CD4-positive, alpha-beta memory T cell (primary cell): ENCODE measurements at regions not wholly inside any gene's neighbourhood (a gene's known extent, or its start where the extent isn't known, plus 50 kb on each side); places are given as distances from the start of the nearest gene placed in this dataset.
A peak's percentile ranks its signal among the peaks of the same experiment; 100 is the strongest.

ENCODE experiments used
- CTCF ChIA-PET: fragments of 350-600 bp; sonication (Branson Sonifier 250); formaldehyde crosslinking; loops from one replicate; lab custom pipeline; 2021; ENCODE audit warnings: inconsistent platforms; ENCODE audit not compliant: partially characterized antibody; lab: Charles Lee
- POLR2A ChIA-PET: fragments of 350-600 bp; sonication (Branson Sonifier 250); formaldehyde crosslinking; loops from one replicate; lab custom pipeline; 2021; ENCODE audit not compliant: partially characterized antibody; lab: Charles Lee
- DNase-seq, 5 donors: peaks; one replicate each; pipeline versions ENCODE4 v3.0.0 to v3.0.0-alpha.2; 2020 to 2022; ENCODE audit warnings: mixed read lengths in 1 of 5
- H3K27ac ChIP-seq: one replicate; pipeline ENCODE4 v1.7.0; 2013; ENCODE audit warnings: low read depth, low read length
- H3K27me3 ChIP-seq: 2 replicates; pipeline ENCODE4 v1.7.0; 2013; ENCODE audit warnings: mild to moderate bottlenecking, low read length, moderate library complexity; ENCODE audit not compliant: insufficient read depth
- H3K36me3 ChIP-seq: 2 replicates; pipeline ENCODE4 v1.7.0; 2013; ENCODE audit warnings: mild to moderate bottlenecking, low read length, moderate library complexity; ENCODE audit not compliant: insufficient read depth
- H3K4me1 ChIP-seq: 2 replicates; pipeline ENCODE4 v1.7.0; 2013; ENCODE audit warnings: mild to moderate bottlenecking, low read length, moderate library complexity; ENCODE audit not compliant: insufficient read depth
- H3K4me3 ChIP-seq, 2 donors: one replicate each; pipeline ENCODE4 v1.7.0; 2013; ENCODE audit warnings: low read length in 2 of 2, mild to moderate bottlenecking in 1 of 2
- H3K9me3 ChIP-seq, 2 donors: one replicate each; pipeline ENCODE4 v1.7.0; 2013; ENCODE audit warnings: low read length in 2 of 2, control low read depth in 1 of 2; ENCODE audit not compliant: control insufficient read depth in 1 of 2
- H3K27ac Mint-ChIP-seq, 7 donors: one replicate each; pipeline ENCODE4 v1.8.0; 2020 to 2021; ENCODE audit warnings: mixed read lengths in 7 of 7, mild to moderate bottlenecking in 6 of 7, inconsistent platforms in 3 of 7, moderate library complexity in 3 of 7
- H3K27me3 Mint-ChIP-seq, 2 donors: one replicate each; pipeline ENCODE4 v1.8.0; 2020 to 2021; ENCODE audit warnings: mixed read lengths in 2 of 2
- H3K36me3 Mint-ChIP-seq, 2 donors: one replicate each; pipeline ENCODE4 v1.8.0; 2020 to 2021; ENCODE audit warnings: mixed read lengths in 2 of 2, inconsistent platforms in 1 of 2, mild to moderate bottlenecking in 1 of 2
- H3K4me1 Mint-ChIP-seq, 4 donors: one replicate each; pipeline ENCODE4 v1.8.0; 2020 to 2021; ENCODE audit warnings: mixed read lengths in 4 of 4, mild to moderate bottlenecking in 1 of 4
- H3K4me3 Mint-ChIP-seq, 8 donors: one replicate each; pipeline ENCODE4 v1.8.0; 2020 to 2021; ENCODE audit warnings: mixed read lengths in 8 of 8, mild to moderate bottlenecking in 7 of 8, moderate library complexity in 6 of 8, inconsistent platforms in 3 of 8
- H3K9me3 Mint-ChIP-seq, 8 donors: one replicate each; pipeline ENCODE4 v1.8.0; 2020 to 2021; ENCODE audit warnings: mixed read lengths in 8 of 8, mild to moderate bottlenecking in 5 of 8, inconsistent platforms in 3 of 8, moderate library complexity in 1 of 8
- intact Hi-C: fragments of 100-400 bp; cut with micrococcal nuclease; formaldehyde crosslinking; loops from one replicate; pipeline ENCODE4 v1.15.1; 2023

GRCh38 chr10:78657163-78657861 is 411.5 kb upstream of the ZMIZ1 start:
- no peaks in the 10 kb centered on the region for H3K27me3 ChIP-seq
- H3K27ac Mint-ChIP-seq = no peak overlapping the region
- no peak overlapping the region for H3K4me3 Mint-ChIP-seq
- intact Hi-C loops = loop anchor here (5.0 to 10.0 kb wide), 2 partner anchors 443 to 540 kb away; no protein-coding TSS in a partner anchor
- ChIA-PET CTCF (interaction anchor here (0.9 to 4.2 kb wide), 9 partner anchors 9 to 610 kb away, joined by 3 to 60 read pairs (median 4); no protein-coding TSS in a partner anchor), POLR2A (interaction anchor here (1.0 kb wide), 1 partner anchor 610 kb away, joined by 4 read pairs; no protein-coding TSS in a partner anchor)
- no peaks in the 10 kb centered on the region for H3K4me1 ChIP-seq
- no peaks in the 10 kb centered on the region for H3K36me3 Mint-ChIP-seq
- H3K36me3 ChIP-seq = no peaks in the 10 kb centered on the region
- no peak overlapping the region for H3K27ac ChIP-seq
- H3K4me3 ChIP-seq = no peak overlapping the region
- DNase-seq = peak; percentile 34 to 48 (median 41)
- H3K4me1 Mint-ChIP-seq = no peaks in the 10 kb centered on the region
- peaks cover 2 to 24% of the 10 kb centered on the region in 2 donors for H3K27me3 Mint-ChIP-seq
- H3K9me3 ChIP-seq = no peaks in the 10 kb centered on the region
- no peaks in the 10 kb centered on the region for H3K9me3 Mint-ChIP-seq

- no peaks in the 10 kb centered on the region for H3K36me3 ChIP-seq
- Mint-ChIP-seq H3K27me3 (peaks cover 3 to 25% of the 10 kb centered on the region in 2 donors), H3K4me1 (no peaks in the 10 kb centered on the region), H3K4me3 (no peak overlapping the region), H3K9me3 (peaks cover 0 to 3% (median 0%) of the 10 kb centered on the region in 8 donors), H3K27ac (no peak overlapping the region), H3K36me3 (no peaks in the 10 kb centered on the region)
- ChIA-PET CTCF (interaction anchor here (1.0 to 4.2 kb wide), 8 partner anchors 9 to 610 kb away, joined by 3 to 60 read pairs (median 4); no protein-coding TSS in a partner anchor), POLR2A (interaction anchor here (1.0 kb wide), 1 partner anchor 610 kb away, joined by 4 read pairs; no protein-coding TSS in a partner anchor)
- no peaks in the 10 kb centered on the region for H3K9me3 ChIP-seq
- no peak for DNase-seq
- H3K27me3 ChIP-seq = no peaks in the 10 kb centered on the region
- no peak overlapping the region for H3K27ac ChIP-seq
- no peak overlapping the region for H3K4me3 ChIP-seq
- H3K4me1 ChIP-seq = no peaks in the 10 kb centered on the region
- intact Hi-C loops = loop anchor here (5.0 to 10.0 kb wide), 2 partner anchors 443 to 539 kb away; no protein-coding TSS in a partner anchor
Measured at GRCh38 chr10:78657862-78658165, 411.0 kb upstream of the ZMIZ1 start.

- intact Hi-C loops = loop anchor here (5.0 to 10.0 kb wide), 2 partner anchors 444 to 538 kb away; no protein-coding TSS in a partner anchor
- POLR2A ChIA-PET = no interaction called here
- CTCF ChIA-PET = interaction anchor here (1.1 to 4.2 kb wide), 5 partner anchors 10 to 612 kb away, joined by 3 to 60 read pairs (median 8); no protein-coding TSS in a partner anchor
- Mint-ChIP-seq H3K9me3 (peaks cover 0 to 12% (median 6%) of the 10 kb centered on the region in 8 donors), H3K27me3 (peaks cover 8 to 22% of the 10 kb centered on the region in 2 donors), H3K27ac (no peak overlapping the region), H3K4me1 (no peaks in the 10 kb centered on the region), H3K36me3 (peaks cover 0 to under 1% of the 10 kb centered on the region in 2 donors), H3K4me3 (no peak overlapping the region)
- no peak for DNase-seq
- H3K36me3 ChIP-seq = no peaks in the 10 kb centered on the region
- no peaks in the 10 kb centered on the region for H3K4me1 ChIP-seq
- no peaks in the 10 kb centered on the region for H3K9me3 ChIP-seq
- H3K27me3 ChIP-seq = no peaks in the 10 kb centered on the region
- H3K4me3 ChIP-seq = no peak overlapping the region
- no peak overlapping the region for H3K27ac ChIP-seq
Measured at GRCh38 chr10:78658645-78659597, 409.8 kb upstream of the ZMIZ1 start.

GRCh38 chr10:78659598-78659967 is 409.2 kb upstream of the ZMIZ1 start:
- no peaks in the 10 kb centered on the region for H3K4me1 Mint-ChIP-seq
- H3K4me3 Mint-ChIP-seq = no peak overlapping the region
- ChIA-PET POLR2A (no interaction called here), CTCF (interaction anchor here (1.5 to 4.2 kb wide), 2 partner anchors 535 to 612 kb away, joined by 8 to 60 read pairs; no protein-coding TSS in a partner anchor)
- no peak overlapping the region for H3K27ac Mint-ChIP-seq
- H3K9me3 Mint-ChIP-seq = peaks cover 0 to 18% (median 11%) of the 10 kb centered on the region in 8 donors
- intact Hi-C loops = loop anchor here (5.0 to 10.0 kb wide), 2 partner anchors 445 to 538 kb away; no protein-coding TSS in a partner anchor
- Histone ChIP-seq H3K27me3 (no peaks in the 10 kb centered on the region), H3K9me3 (no peaks in the 10 kb centered on the region), H3K4me3 (no peak overlapping the region), H3K27ac (no peak overlapping the region), H3K36me3 (no peaks in the 10 kb centered on the region), H3K4me1 (no peaks in the 10 kb centered on the region)
- H3K27me3 Mint-ChIP-seq = peaks cover 8 to 17% of the 10 kb centered on the region in 2 donors
- DNase-seq = no peak
- H3K36me3 Mint-ChIP-seq = peaks cover 0 to 2% of the 10 kb centered on the region in 2 donors

- H3K27me3 Mint-ChIP-seq = peaks cover 8 to 22% of the 10 kb centered on the region in 2 donors
- no peaks in the 10 kb centered on the region for H3K27me3 ChIP-seq
- intact Hi-C loops = no loop called here
- no peaks in the 10 kb centered on the region for H3K9me3 ChIP-seq
- no peak overlapping the region for H3K4me3 ChIP-seq
- H3K27ac ChIP-seq = no peak overlapping the region
- POLR2A ChIA-PET = no interaction called here
- H3K4me1 Mint-ChIP-seq = no peaks in the 10 kb centered on the region
- no peaks in the 10 kb centered on the region for H3K36me3 ChIP-seq
- no peak overlapping the region for H3K4me3 Mint-ChIP-seq
- no peak for DNase-seq
- H3K4me1 ChIP-seq = no peaks in the 10 kb centered on the region
- peaks cover 0 to 24% (median 18%) of the 10 kb centered on the region in 8 donors for H3K9me3 Mint-ChIP-seq
- CTCF ChIA-PET = interaction anchor here (0.7 to 1.5 kb wide), 3 partner anchors 11 to 553 kb away, joined by 3 to 8 read pairs (median 6); no protein-coding TSS in a partner anchor
- no peak overlapping the region for H3K27ac Mint-ChIP-seq
- peaks cover 0 to 2% of the 10 kb centered on the region in 2 donors for H3K36me3 Mint-ChIP-seq
Measured at GRCh38 chr10:78660446-78661106, 408.2 kb upstream of the ZMIZ1 start.

GRCh38 chr10:78663721-78664120 is 405.0 kb upstream of the ZMIZ1 start:
- Histone ChIP-seq H3K36me3 (no peaks in the 10 kb centered on the region), H3K27ac (no peak overlapping the region), H3K9me3 (no peaks in the 10 kb centered on the region), H3K27me3 (no peaks in the 10 kb centered on the region), H3K4me1 (no peaks in the 10 kb centered on the region), H3K4me3 (no peak overlapping the region)
- Mint-ChIP-seq H3K4me1 (no peaks in the 10 kb centered on the region), H3K27me3 (peaks cover 16 to 27% of the 10 kb centered on the region in 2 donors), H3K36me3 (peaks cover 0 to 2% of the 10 kb centered on the region in 2 donors), H3K4me3 (no peak overlapping the region), H3K9me3 (peaks cover 0 to 32% (median 20%) of the 10 kb centered on the region in 8 donors), H3K27ac (no peak overlapping the region)
- intact Hi-C loops = no loop called here
- DNase-seq = no peak
- ChIA-PET POLR2A (no interaction called here), CTCF (interaction anchor here (0.5 to 2.6 kb wide), 3 partner anchors 533 to 634 kb away, joined by 3 to 20 read pairs (median 3); no protein-coding TSS in a partner anchor)
